ENCODE measurements at regions not wholly inside any gene's neighbourhood (a gene's known extent, or its start where the extent isn't known, plus 50 kb on each side); places are given as distances from the start of the nearest gene placed in this dataset.

GRCh38 chr2:111239107-111239506 lies 118.4 kb downstream of the BCL2L11 start:
- H3K4me2 ChIP-seq (ENCODE audit: insufficient read depth, low read length, poor library complexity, severe bottlenecking), result no peak overlapping the region
- no peak overlapping the region for H2BK15ac ChIP-seq (ENCODE audit: low read length)
- H3K14ac ChIP-seq (ENCODE audit: low read length), result no peak overlapping the region
- no peak for DNase-seq (ENCODE audit: low spot score)
- H3K4ac ChIP-seq (ENCODE audit: low read length), result no peak overlapping the region
- no peak overlapping the region for H4K91ac ChIP-seq (ENCODE audit: low read depth, low read length, poor library complexity)
- H3K9ac ChIP-seq (ENCODE audit: low read depth, low read length, poor library complexity), result no peak overlapping the region
- no peak overlapping the region for H3K4me3 ChIP-seq (ENCODE audit: low read length in 2 of 2)
- no peak overlapping the region for H2BK120ac ChIP-seq (ENCODE audit: low read depth, low read length)
- H2BK12ac ChIP-seq (ENCODE audit: low read length), result no peak overlapping the region
- H2AK5ac ChIP-seq (ENCODE audit: low read depth, low read length), result no peak overlapping the region
- H2AFZ ChIP-seq (ENCODE audit: low read length), result no peak overlapping the region
- H4K8ac ChIP-seq (ENCODE audit: low read depth, low read length), result no peak overlapping the region
- no peaks in the 10 kb centered on the region for H3K79me1 ChIP-seq (ENCODE audit: low read depth, low read length)
- H3K4me1 ChIP-seq (ENCODE audit: control insufficient read depth in 2 of 2, insufficient read depth in 1 of 2, low read depth in 1 of 2, low read length in 2 of 2), result peaks cover 0 to 5% of the 10 kb centered on the region in 2 donors
- WGBS, 2 donors (ENCODE audit: extremely low coverage in 2 of 2, insufficient read length in 2 of 2, insufficient replicate concordance in 1 of 2), result no CpG with 5 or more reads among the region's 4 CpGs
- no peak overlapping the region for H3K27ac ChIP-seq (replicated peaks; ENCODE audit: low read length)
- H3K23ac ChIP-seq (ENCODE audit: low read depth, low read length, poor library complexity), result no peak overlapping the region
- H2BK5ac ChIP-seq (ENCODE audit: low read length), result no peak overlapping the region
- H3K36me3 ChIP-seq (replicated peaks in 1 of 2; ENCODE audit: control insufficient read depth in 2 of 2, insufficient read depth in 2 of 2, low read length in 2 of 2), result peaks cover 0 to 2% of the 10 kb centered on the region in 2 donors
- H3K27me3 ChIP-seq (ENCODE audit: control insufficient read depth in 3 of 3, insufficient read depth in 3 of 3, low read depth in 1 of 3, low read length in 3 of 3), result no peaks in the 10 kb centered on the region
- H3K9me3 ChIP-seq (replicated peaks in 1 of 2; ENCODE audit: control insufficient read depth in 2 of 2, insufficient read depth in 1 of 2, low read depth in 1 of 2, low read length in 2 of 2), result no peaks in the 10 kb centered on the region
- H3K18ac ChIP-seq (ENCODE audit: low read length), result no peak overlapping the region

- H2AFZ ChIP-seq (ENCODE audit: low read length), result no peak overlapping the region
- H4K91ac ChIP-seq (ENCODE audit: low read depth, low read length, poor library complexity), result no peak overlapping the region
- H3K36me3 ChIP-seq (replicated peaks in 1 of 2; ENCODE audit: control insufficient read depth in 2 of 2, insufficient read depth in 2 of 2, low read length in 2 of 2), result peaks cover 0 to 2% of the 10 kb centered on the region in 2 donors
- H2BK15ac ChIP-seq (ENCODE audit: low read length), result no peak overlapping the region
- no peak overlapping the region for H3K14ac ChIP-seq (ENCODE audit: low read length)
- no peak overlapping the region for H4K8ac ChIP-seq (ENCODE audit: low read depth, low read length)
- H3K27me3 ChIP-seq (ENCODE audit: control insufficient read depth in 3 of 3, insufficient read depth in 3 of 3, low read depth in 1 of 3, low read length in 3 of 3), result no peaks in the 10 kb centered on the region
- no peak overlapping the region for H3K9ac ChIP-seq (ENCODE audit: low read depth, low read length, poor library complexity)
- H3K23ac ChIP-seq (ENCODE audit: low read depth, low read length, poor library complexity), result no peak overlapping the region
- no peak overlapping the region for H3K27ac ChIP-seq (replicated peaks; ENCODE audit: low read length)
- H3K4ac ChIP-seq (ENCODE audit: low read length), result no peak overlapping the region
- no peak overlapping the region for H3K18ac ChIP-seq (ENCODE audit: low read length)
- no peaks in the 10 kb centered on the region for H3K79me1 ChIP-seq (ENCODE audit: low read depth, low read length)
- H3K4me3 ChIP-seq (ENCODE audit: low read length in 2 of 2), result no peak overlapping the region
- H3K4me2 ChIP-seq (ENCODE audit: insufficient read depth, low read length, poor library complexity, severe bottlenecking), result no peak overlapping the region
- peaks cover 0 to 5% of the 10 kb centered on the region in 2 donors for H3K4me1 ChIP-seq (ENCODE audit: control insufficient read depth in 2 of 2, insufficient read depth in 1 of 2, low read depth in 1 of 2, low read length in 2 of 2)
- no peak for DNase-seq (ENCODE audit: low spot score)
- no peak overlapping the region for H2BK12ac ChIP-seq (ENCODE audit: low read length)
- H2BK120ac ChIP-seq (ENCODE audit: low read depth, low read length), result no peak overlapping the region
- no peak overlapping the region for H2BK5ac ChIP-seq (ENCODE audit: low read length)
- H3K9me3 ChIP-seq (replicated peaks in 1 of 2; ENCODE audit: control insufficient read depth in 2 of 2, insufficient read depth in 1 of 2, low read depth in 1 of 2, low read length in 2 of 2), result no peaks in the 10 kb centered on the region
- H2AK5ac ChIP-seq (ENCODE audit: low read depth, low read length), result no peak overlapping the region
- no CpG with 5 or more reads among the region's 3 CpGs for WGBS, 2 donors (ENCODE audit: extremely low coverage in 2 of 2, insufficient read length in 2 of 2, insufficient replicate concordance in 1 of 2)
Observed at GRCh38 chr2:111239581-111240249, 119.0 kb downstream of the BCL2L11 start.

- Histone ChIP-seq H3K9ac (ENCODE audit: low read depth, low read length, poor library complexity) (no peak overlapping the region), H3K27ac (replicated peaks; ENCODE audit: low read length) (no peak overlapping the region), H4K91ac (ENCODE audit: low read depth, low read length, poor library complexity) (no peak overlapping the region), H3K4me1 (ENCODE audit: control insufficient read depth in 2 of 2, insufficient read depth in 1 of 2, low read depth in 1 of 2, low read length in 2 of 2) (peaks cover 0 to 5% of the 10 kb centered on the region in 2 donors), H3K27me3 (ENCODE audit: control insufficient read depth in 3 of 3, insufficient read depth in 3 of 3, low read depth in 1 of 3, low read length in 3 of 3) (no peaks in the 10 kb centered on the region), H3K79me1 (ENCODE audit: low read depth, low read length) (no peaks in the 10 kb centered on the region), H3K36me3 (replicated peaks in 1 of 2; ENCODE audit: control insufficient read depth in 2 of 2, insufficient read depth in 2 of 2, low read length in 2 of 2) (peaks cover 0 to 6% of the 10 kb centered on the region in 2 donors), H3K4me2 (ENCODE audit: insufficient read depth, low read length, poor library complexity, severe bottlenecking) (no peak overlapping the region), H3K4me3 (ENCODE audit: low read length in 2 of 2) (no peak overlapping the region), H2BK120ac (ENCODE audit: low read depth, low read length) (no peak overlapping the region), H3K14ac (ENCODE audit: low read length) (no peak overlapping the region), H2BK12ac (ENCODE audit: low read length) (no peak overlapping the region), H2BK15ac (ENCODE audit: low read length) (no peak overlapping the region), H2BK5ac (ENCODE audit: low read length) (no peak overlapping the region), H2AK5ac (ENCODE audit: low read depth, low read length) (no peak overlapping the region), H3K9me3 (replicated peaks in 1 of 2; ENCODE audit: control insufficient read depth in 2 of 2, insufficient read depth in 1 of 2, low read depth in 1 of 2, low read length in 2 of 2) (no peaks in the 10 kb centered on the region), H3K23ac (ENCODE audit: low read depth, low read length, poor library complexity) (no peak overlapping the region), H2AFZ (ENCODE audit: low read length) (no peak overlapping the region), H3K4ac (ENCODE audit: low read length) (no peak overlapping the region), H3K18ac (ENCODE audit: low read length) (no peak overlapping the region), H4K8ac (ENCODE audit: low read depth, low read length) (no peak overlapping the region)
- DNase-seq (ENCODE audit: low spot score), result no peak
Observed at GRCh38 chr2:111243295-111243694, 122.6 kb downstream of the BCL2L11 start.

- Histone ChIP-seq H3K18ac (ENCODE audit: low read length) (no peak overlapping the region), H3K9ac (ENCODE audit: low read depth, low read length, poor library complexity) (no peak overlapping the region), H3K9me3 (replicated peaks in 1 of 2; ENCODE audit: control insufficient read depth in 2 of 2, insufficient read depth in 1 of 2, low read depth in 1 of 2, low read length in 2 of 2) (no peaks in the 10 kb centered on the region), H2BK5ac (ENCODE audit: low read length) (no peak overlapping the region), H3K4me1 (ENCODE audit: control insufficient read depth in 2 of 2, insufficient read depth in 1 of 2, low read depth in 1 of 2, low read length in 2 of 2) (no peaks in the 10 kb centered on the region), H2AK5ac (ENCODE audit: low read depth, low read length) (no peak overlapping the region), H2BK12ac (ENCODE audit: low read length) (no peak overlapping the region), H3K4me2 (ENCODE audit: insufficient read depth, low read length, poor library complexity, severe bottlenecking) (no peak overlapping the region), H2AFZ (ENCODE audit: low read length) (no peak overlapping the region), H3K4ac (ENCODE audit: low read length) (no peak overlapping the region), H4K91ac (ENCODE audit: low read depth, low read length, poor library complexity) (no peak overlapping the region), H3K27me3 (ENCODE audit: control insufficient read depth in 3 of 3, insufficient read depth in 3 of 3, low read depth in 1 of 3, low read length in 3 of 3) (no peaks in the 10 kb centered on the region), H2BK15ac (ENCODE audit: low read length) (no peak overlapping the region), H3K79me1 (ENCODE audit: low read depth, low read length) (no peaks in the 10 kb centered on the region), H3K23ac (ENCODE audit: low read depth, low read length, poor library complexity) (no peak overlapping the region), H2BK120ac (ENCODE audit: low read depth, low read length) (no peak overlapping the region), H4K8ac (ENCODE audit: low read depth, low read length) (no peak overlapping the region), H3K14ac (ENCODE audit: low read length) (no peak overlapping the region), H3K36me3 (replicated peaks in 1 of 2; ENCODE audit: control insufficient read depth in 2 of 2, insufficient read depth in 2 of 2, low read length in 2 of 2) (peaks cover 0 to 6% of the 10 kb centered on the region in 2 donors), H3K4me3 (ENCODE audit: low read length in 2 of 2) (no peak overlapping the region), H3K27ac (replicated peaks; ENCODE audit: low read length) (no peak overlapping the region)
- no peak for DNase-seq (ENCODE audit: low spot score)
- no CpG with 5 or more reads among the region's 3 CpGs for WGBS, 2 donors (ENCODE audit: extremely low coverage in 2 of 2, insufficient read length in 2 of 2, insufficient replicate concordance in 1 of 2)
Observed at GRCh38 chr2:111244864-111245263, 124.2 kb downstream of the BCL2L11 start.

Data from neuronal stem cell (in vitro differentiated cells).